H9 (cell line): ENCODE measurements at regions not wholly inside any gene's neighbourhood (a gene's known extent, or its start where the extent isn't known, plus 50 kb on each side); places are given as distances from the start of the nearest gene placed in this dataset.

Experiments used
- DNase-seq: peaks from one replicate; pipeline ENCODE4 v3.0.0-alpha.2; 2017
- H2AFZ ChIP-seq: one replicate; pipeline ENCODE4 v1.6.1; 2013; ENCODE audit warnings: mild to moderate bottlenecking, low read length, control low read depth, moderate library complexity
- H2AK5ac ChIP-seq: 2 replicates; pipeline ENCODE4 v1.6.1; 2013; ENCODE audit warnings: low read length, control low read depth, mixed read lengths; ENCODE audit not compliant: insufficient read length
- H2BK120ac ChIP-seq: one replicate; pipeline ENCODE4 v1.6.1; 2013; ENCODE audit warnings: low read depth, mild to moderate bottlenecking, low read length, control low read depth, inconsistent platforms; ENCODE audit not compliant: poor library complexity, severe bottlenecking
- H2BK12ac ChIP-seq: 2 replicates; pipeline ENCODE4 v1.6.1; 2013; ENCODE audit warnings: low read length, control low read depth, mixed read lengths, low read depth; ENCODE audit not compliant: insufficient read length
- H2BK15ac ChIP-seq: 2 replicates; pipeline ENCODE4 v1.6.1; 2013; ENCODE audit warnings: low read depth, low read length, control low read depth
- H2BK20ac ChIP-seq: one replicate; pipeline ENCODE4 v1.6.1; 2013; ENCODE audit warnings: low read depth, mild to moderate bottlenecking, low read length, control low read depth, inconsistent platforms; ENCODE audit not compliant: poor library complexity, severe bottlenecking
- H2BK5ac ChIP-seq: 2 replicates; pipeline ENCODE4 v1.6.1; 2013; ENCODE audit warnings: low read length, control low read depth, mixed read lengths; ENCODE audit not compliant: insufficient read length
- H3K14ac ChIP-seq: 2 replicates; pipeline ENCODE4 v1.6.1; 2013; ENCODE audit warnings: low read length, control low read depth; ENCODE audit not compliant: insufficient read depth
- H3K18ac ChIP-seq: 2 replicates; pipeline ENCODE4 v1.6.1; 2013; ENCODE audit warnings: low read depth, mild to moderate bottlenecking, mixed read lengths, low read length, control low read depth; ENCODE audit not compliant: insufficient read length
- H3K23ac ChIP-seq: 2 replicates; pipeline ENCODE4 v1.6.1; 2013; ENCODE audit warnings: low read length, control low read depth, mixed read lengths, low read depth; ENCODE audit not compliant: insufficient read length
- H3K23me2 ChIP-seq: 2 replicates; pipeline ENCODE4 v1.6.1; 2013; ENCODE audit warnings: low read depth, mild to moderate bottlenecking, mixed read lengths, low read length, control low read depth; ENCODE audit not compliant: insufficient read length, poor library complexity, severe bottlenecking
- H3K27ac ChIP-seq: 2 replicates; pipeline ENCODE4 v1.5.1; 2013; ENCODE audit warnings: low read length, control low read depth, mixed read lengths, low read depth; ENCODE audit not compliant: insufficient read length
- H3K27me3 ChIP-seq: 2 replicates; pipeline ENCODE4 v1.6.1; 2013; ENCODE audit warnings: low read length, control low read depth, inconsistent platforms; ENCODE audit not compliant: insufficient read depth
- H3K4ac ChIP-seq: 2 replicates; pipeline ENCODE4 v1.6.1; 2013; ENCODE audit warnings: low read depth, mild to moderate bottlenecking, control low read depth, inconsistent platforms, low read length, moderate library complexity
- H3K4me1 ChIP-seq: 2 replicates; pipeline ENCODE4 v1.6.1; 2013; ENCODE audit warnings: low read length, control low read depth, inconsistent platforms; ENCODE audit not compliant: insufficient read depth
- H3K4me2 ChIP-seq: 2 replicates; pipeline ENCODE4 v1.6.1; 2013; ENCODE audit warnings: low read length, control low read depth, mixed read lengths; ENCODE audit not compliant: insufficient read length, insufficient read depth
- H3K56ac ChIP-seq: 2 replicates; pipeline ENCODE4 v1.6.1; 2013; ENCODE audit warnings: low read depth, mild to moderate bottlenecking, mixed read lengths, low read length, control low read depth; ENCODE audit not compliant: insufficient read length
- H3K79me1 ChIP-seq: 2 replicates; pipeline ENCODE4 v1.6.1; 2013; ENCODE audit warnings: low read depth, mild to moderate bottlenecking, moderate library complexity, low read length, control low read depth, inconsistent platforms; ENCODE audit not compliant: insufficient read depth, poor library complexity, severe bottlenecking
- H3K79me2 ChIP-seq: 2 replicates; pipeline ENCODE4 v1.6.1; 2013; ENCODE audit warnings: low read length, control low read depth, inconsistent platforms; ENCODE audit not compliant: insufficient read depth
- H3K9ac ChIP-seq: 2 replicates; pipeline ENCODE4 v1.6.1; 2013; ENCODE audit warnings: low read length, control low read depth, mixed read lengths; ENCODE audit not compliant: insufficient read length; ENCODE audit errors: extremely low read depth
- H3K9me3 ChIP-seq: one replicate; pipeline ENCODE4 v1.6.1; 2013; ENCODE audit warnings: low read depth, low read length, inconsistent platforms; ENCODE audit not compliant: control insufficient read depth
- H3T11ph ChIP-seq: one replicate; pipeline ENCODE4 v1.6.1; 2013; ENCODE audit warnings: mild to moderate bottlenecking, low read length, control low read depth, inconsistent platforms
- H4K20me1 ChIP-seq: one replicate; pipeline ENCODE4 v1.6.1; 2013; ENCODE audit not compliant: control insufficient read depth, insufficient read length, insufficient read depth
- H4K5ac ChIP-seq: 2 replicates; pipeline ENCODE4 v1.6.1; 2013; ENCODE audit warnings: low read depth, mild to moderate bottlenecking, mixed read lengths, low read length, control low read depth; ENCODE audit not compliant: insufficient read length
- H4K8ac ChIP-seq: replicated peaks from 2 replicates; pipeline ENCODE4 v1.6.1; 2013; ENCODE audit warnings: low read length, control low read depth, mixed read lengths, low read depth; ENCODE audit not compliant: insufficient read length
- H4K91ac ChIP-seq: 2 replicates; pipeline ENCODE4 v1.6.1; 2013; ENCODE audit warnings: low read depth, mild to moderate bottlenecking, moderate library complexity, mixed read lengths, low read length, control low read depth; ENCODE audit not compliant: insufficient read length
- H3K27ac Mint-ChIP-seq, 3 experiments: 2 replicates in 2 of 3; 3 replicates in 1 of 3; pipeline ENCODE4 v1.8.0; 2020 to 2021; ENCODE audit warnings: mixed read lengths in 3 of 3, mild to moderate bottlenecking in 1 of 3, moderate library complexity in 1 of 3
- H3K27me3 Mint-ChIP-seq: 2 replicates; pipeline ENCODE4 v1.8.0; 2021; ENCODE audit warnings: low read depth, mild to moderate bottlenecking, moderate library complexity, mixed read lengths
- H3K36me3 Mint-ChIP-seq, 3 experiments: 2 replicates in 2 of 3; 3 replicates in 1 of 3; pipeline ENCODE4 v1.8.0; 2020 to 2021; ENCODE audit warnings: low read depth in 3 of 3, mixed read lengths in 3 of 3; ENCODE audit not compliant: insufficient read depth in 1 of 3
- H3K4me1 Mint-ChIP-seq, 2 experiments: 2 replicates each; pipeline ENCODE4 v1.8.0; 2020; ENCODE audit warnings: mixed read lengths in 2 of 2
- H3K4me3 Mint-ChIP-seq, 2 experiments: 2 replicates in 1 of 2; 3 replicates in 1 of 2; pipeline ENCODE4 v1.8.0; 2020 to 2021; ENCODE audit warnings: mild to moderate bottlenecking in 2 of 2, mixed read lengths in 2 of 2, moderate library complexity in 1 of 2
- H3K9me3 Mint-ChIP-seq, 2 experiments: 2 replicates in 1 of 2; 3 replicates in 1 of 2; pipeline ENCODE4 v1.8.0; 2020; ENCODE audit warnings: mild to moderate bottlenecking in 2 of 2, mixed read lengths in 2 of 2, moderate library complexity in 1 of 2
- CTCF ChIP-seq: fragments of 200-600 bp; sonication (generic); conservative IDR thresholded peaks from 3 replicates; pipeline ENCODE4 v1.8.0; 2021; ENCODE audit warnings: antibody characterized with exemption, mild to moderate bottlenecking
- WGBS: extraction: QIAGEN DNeasy Blood & Tissue Kit; methylation state at CpG from one replicate; pipeline ENCODE4 v1.1.7; 2013; ENCODE audit warnings: missing lambda C conversion rate, low lambda C conversion rate, mixed read lengths; ENCODE audit not compliant: insufficient read length; ENCODE audit errors: extremely low coverage; 5-methylcytosine and 5-hydroxymethylcytosine counted together

GRCh38 chrX:10062980-10063379 is 93.8 kb upstream of the CLCN4 start:
- Histone ChIP-seq H2BK120ac (no peak overlapping the region), H3K56ac (no peak overlapping the region), H3K4me2 (no peak overlapping the region), H2BK15ac (no peak overlapping the region), H2AFZ (no peak overlapping the region), H3K79me1 (no peaks in the 10 kb centered on the region), H3K79me2 (no peaks in the 10 kb centered on the region), H2AK5ac (no peak overlapping the region), H3K14ac (no peak overlapping the region), H3T11ph (no peak overlapping the region), H3K4me1 (peaks cover 5% of the 10 kb centered on the region; the same call in 1 of the 2 replicates), H3K23ac (no peak overlapping the region), H4K5ac (no peak overlapping the region), H3K4ac (no peak overlapping the region), H4K91ac (no peak overlapping the region), H3K18ac (no peak overlapping the region), H4K8ac (no peak overlapping the region), H2BK20ac (no peak overlapping the region), H2BK5ac (no peak overlapping the region), H3K9me3 (no peaks in the 10 kb centered on the region), H3K9ac (no peak overlapping the region), H3K27ac (no peak overlapping the region), H3K27me3 (no peaks in the 10 kb centered on the region), H4K20me1 (no peaks in the 10 kb centered on the region), H2BK12ac (no peak overlapping the region), H3K23me2 (no peaks in the 10 kb centered on the region)
- Mint-ChIP-seq H3K27me3 (peaks cover 2% of the 10 kb centered on the region; the same call in 1 of the 2 replicates), H3K27ac (no peak overlapping the region), H3K36me3 (peaks cover 20 to 24% (median 24%) of the 10 kb centered on the region in 3 experiments), H3K9me3 (peaks cover 46 to 60% of the 10 kb centered on the region in 2 experiments), H3K4me1 (peaks cover 17 to 30% of the 10 kb centered on the region in 2 experiments), H3K4me3 (no peak overlapping the region)
- TF ChIP-seq CTCF = no peak
- no peak for DNase-seq
- no CpG with 5 or more reads among the region's 2 CpGs for WGBS
